ENCODE measurements at regions not wholly inside any gene's neighbourhood (a gene's known extent, or its start where the extent isn't known, plus 50 kb on each side); places are given as distances from the start of the nearest gene placed in this dataset.

DNA sequence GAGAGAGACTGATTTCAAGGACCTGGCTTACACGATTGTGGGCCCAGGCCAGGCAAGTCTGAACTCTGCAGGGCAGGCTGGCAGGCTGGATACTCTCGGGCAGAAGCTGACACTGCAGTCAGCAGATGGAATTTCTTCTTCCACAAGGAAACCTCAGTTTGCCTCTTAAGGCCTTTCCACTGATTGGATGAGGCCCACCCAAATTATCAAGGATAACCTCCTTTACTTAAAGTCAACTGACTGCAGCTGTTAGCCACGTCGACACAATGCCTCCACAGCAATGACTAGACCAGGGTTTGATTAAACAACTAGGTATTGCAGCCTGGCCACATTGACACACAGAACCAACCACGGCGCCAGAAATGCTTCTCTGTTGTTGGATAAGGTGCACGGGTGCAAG is 130.5 kb downstream of the PSMG1 start:
- no peak for DNase-seq

DNA sequence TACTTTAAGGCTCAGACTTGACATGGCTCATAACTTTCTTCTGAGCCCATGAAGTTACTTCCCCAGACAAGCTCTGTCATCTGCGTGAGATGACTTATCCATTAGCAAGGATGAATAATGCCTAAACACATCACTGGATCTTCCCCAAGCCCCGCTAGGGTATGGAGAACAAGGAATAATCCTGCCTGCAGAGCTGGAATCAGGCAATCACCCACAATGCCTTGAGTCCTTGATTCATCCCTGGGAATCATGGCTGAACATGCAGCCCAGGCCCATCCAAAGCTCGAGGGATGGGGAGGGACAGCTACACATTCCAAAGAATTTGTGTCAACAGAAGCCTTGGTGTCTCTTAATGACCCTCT is 131.7 kb downstream of the PSMG1 start:
- peak; percentile 42 to 66 (median 49) for DNase-seq

DNA sequence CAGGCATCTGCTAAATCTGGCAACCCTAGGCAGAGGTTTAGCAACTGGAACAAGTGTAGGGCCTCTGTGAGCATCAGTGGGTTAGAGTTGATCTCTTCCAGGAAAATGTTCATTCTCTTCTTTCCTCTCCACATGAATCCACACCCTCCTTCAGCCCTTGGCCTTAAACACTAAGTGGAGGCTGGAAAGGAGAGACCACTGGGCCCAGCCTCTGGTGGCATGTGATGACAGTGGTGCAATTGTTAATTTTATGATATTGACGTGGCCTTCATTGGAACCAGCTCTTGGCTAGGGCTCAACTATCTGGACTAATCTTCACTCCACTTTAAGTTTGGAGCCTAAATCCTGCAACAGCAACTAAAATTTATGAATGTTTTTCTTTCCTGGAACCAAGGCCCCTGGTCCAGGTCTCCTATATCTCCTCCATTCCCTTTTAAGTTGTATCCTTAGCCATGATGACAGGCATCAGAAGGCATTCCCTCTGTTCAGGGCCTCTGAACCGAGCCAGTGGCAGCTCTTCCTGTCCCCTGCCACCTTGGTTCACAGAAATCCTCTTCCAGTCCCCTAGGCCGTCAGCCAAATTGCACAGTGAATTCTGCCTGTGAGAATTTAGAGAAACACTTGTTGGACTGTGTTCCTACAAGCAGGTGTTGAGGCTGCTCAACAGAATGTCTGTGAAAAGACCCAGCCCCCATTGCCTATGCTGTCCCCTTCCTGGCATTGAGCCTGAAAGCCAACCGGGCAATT is 132.2 kb downstream of the PSMG1 start:
- no peak for DNase-seq

DNA sequence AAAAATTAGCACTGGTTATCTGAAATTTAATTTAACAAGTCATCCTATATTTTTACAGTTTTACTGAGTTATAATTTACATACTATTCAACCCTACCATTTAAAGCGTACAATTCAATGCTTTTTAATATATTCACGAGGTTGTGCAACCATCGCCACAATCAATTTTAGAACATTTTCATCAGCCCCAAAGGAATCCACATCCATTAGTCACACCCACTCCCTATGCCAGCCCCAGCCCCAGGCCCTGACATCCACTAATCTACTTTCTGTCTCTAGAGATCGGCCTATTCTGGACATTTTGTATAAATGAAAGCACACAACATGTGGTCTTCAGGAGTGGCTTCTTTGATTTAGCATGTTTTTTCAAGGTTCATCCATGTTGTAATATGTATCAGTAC is 134.7 kb downstream of the PSMG1 start:
- DNase-seq = no peak

DNA sequence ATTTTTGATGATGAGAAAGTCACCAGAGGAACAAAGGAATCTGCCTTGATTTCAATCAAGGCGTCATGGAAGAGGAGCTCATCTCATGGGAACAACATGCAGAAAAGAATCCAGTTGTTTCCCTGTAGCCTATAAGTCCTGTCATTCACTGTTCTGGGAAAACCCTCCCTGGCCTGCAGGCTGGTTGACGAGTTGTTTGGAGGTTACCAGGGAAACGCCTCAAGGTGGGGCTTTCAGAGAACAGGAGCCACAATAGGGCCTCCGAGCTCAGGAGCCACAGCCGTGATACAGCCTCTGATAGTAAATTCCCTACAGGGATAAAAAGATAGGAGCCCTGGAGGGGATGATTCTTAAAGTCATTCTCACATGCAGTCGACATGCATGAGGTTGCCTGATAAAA is 135.2 kb downstream of the PSMG1 start:
- no peak for DNase-seq

DNA sequence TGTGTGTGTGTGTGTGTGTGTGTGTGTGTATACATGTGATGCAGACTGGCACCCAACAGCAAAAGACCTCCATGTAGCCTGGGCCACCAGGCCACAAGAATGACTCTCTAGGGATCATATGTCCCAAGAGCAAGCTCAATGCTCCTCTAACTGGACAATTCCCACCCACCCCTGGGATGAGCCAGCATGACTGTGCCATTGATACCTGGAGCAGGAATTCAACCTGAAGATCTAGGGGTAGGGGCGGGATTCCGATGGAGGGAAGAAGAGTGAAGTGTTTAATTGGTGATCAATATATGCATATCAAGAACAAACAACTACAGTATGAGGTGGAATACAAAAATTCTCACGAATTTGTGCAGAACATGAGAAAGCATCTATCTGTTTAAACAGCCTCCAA is 136.2 kb downstream of the PSMG1 start:
- no peak for DNase-seq

DNA sequence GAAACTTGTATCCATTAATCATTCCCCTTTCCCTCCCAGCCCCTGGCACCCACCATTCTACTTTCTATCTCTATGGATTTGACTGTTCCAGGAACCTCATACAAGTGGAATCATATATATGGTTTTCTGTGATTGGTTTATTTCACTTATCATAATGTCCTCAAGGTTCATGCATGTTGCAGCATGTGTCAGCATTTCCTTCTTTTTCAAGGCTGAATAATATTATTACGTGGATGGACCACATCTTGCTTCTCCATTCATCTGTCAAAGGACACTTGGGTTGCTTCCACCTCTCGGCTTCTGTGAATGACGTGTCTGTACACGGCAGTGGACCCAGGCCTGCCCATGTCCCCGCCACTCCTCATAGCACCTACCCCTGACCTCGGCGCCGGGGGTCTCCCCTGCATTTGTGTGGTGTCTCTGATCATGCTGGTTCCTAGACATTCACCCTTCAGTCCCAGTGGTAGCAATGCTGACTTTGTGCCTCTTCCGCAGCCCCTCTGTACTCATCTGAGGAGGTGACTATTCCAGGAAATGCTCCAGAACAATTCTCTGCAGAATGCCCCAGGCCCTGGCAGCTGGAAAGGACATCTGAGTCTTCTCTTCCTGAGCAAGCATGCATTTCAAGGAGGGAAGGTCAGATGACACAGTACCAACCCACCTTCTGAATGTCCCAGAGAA is 136.9 kb downstream of the PSMG1 start:
- DNase-seq = no peak

DNA sequence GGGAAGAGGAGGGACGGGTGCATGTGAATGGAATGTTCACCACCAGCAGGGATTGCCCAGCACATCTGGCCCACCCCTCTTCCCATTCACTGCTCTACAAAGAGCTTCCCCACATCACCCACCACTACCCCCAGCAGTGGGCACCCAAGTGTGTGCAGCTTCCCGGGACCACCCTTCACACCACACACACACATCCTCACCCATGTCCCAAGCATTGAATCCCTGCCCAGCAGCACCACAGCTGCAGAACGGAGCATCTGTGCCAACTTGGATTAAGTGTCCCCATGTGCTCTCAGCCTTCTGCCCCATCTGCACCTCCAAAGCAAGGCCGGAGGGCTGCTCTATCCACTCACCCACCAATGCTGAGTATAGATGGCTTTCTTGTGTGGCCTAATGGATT is 141.4 kb downstream of the PSMG1 start:
- no peak for DNase-seq

DNA sequence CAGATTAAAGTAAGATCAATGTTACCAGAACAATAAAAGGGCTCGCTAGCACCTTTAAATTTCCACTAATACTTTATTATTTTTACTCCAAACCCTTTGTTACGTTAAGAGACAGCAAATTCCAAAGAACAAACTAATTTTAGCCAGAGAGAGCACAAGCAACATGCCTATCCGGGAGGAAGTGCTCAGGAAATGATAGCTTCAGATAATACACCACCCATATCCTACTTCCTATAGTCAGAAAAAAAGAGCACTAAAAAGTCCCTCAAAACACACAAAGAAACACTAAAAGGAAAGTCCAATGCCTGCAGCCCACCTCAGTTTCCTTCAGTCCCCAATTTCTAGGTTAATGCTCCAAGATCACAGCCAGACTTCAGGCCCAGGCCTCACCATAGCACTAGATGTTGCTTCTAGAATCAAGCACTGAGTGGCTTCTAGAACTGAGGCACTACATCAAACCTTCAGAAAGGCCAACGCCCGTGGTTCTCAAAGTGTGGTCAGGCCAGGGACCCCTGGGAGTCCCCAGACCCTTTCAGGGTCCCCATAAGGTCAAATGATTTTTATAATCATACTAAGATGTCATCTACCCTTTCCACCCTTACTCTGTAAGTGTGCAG is 142.6 kb downstream of the PSMG1 start:
- DNase-seq = peak in 1 of 3 donors; percentile 14

DNA sequence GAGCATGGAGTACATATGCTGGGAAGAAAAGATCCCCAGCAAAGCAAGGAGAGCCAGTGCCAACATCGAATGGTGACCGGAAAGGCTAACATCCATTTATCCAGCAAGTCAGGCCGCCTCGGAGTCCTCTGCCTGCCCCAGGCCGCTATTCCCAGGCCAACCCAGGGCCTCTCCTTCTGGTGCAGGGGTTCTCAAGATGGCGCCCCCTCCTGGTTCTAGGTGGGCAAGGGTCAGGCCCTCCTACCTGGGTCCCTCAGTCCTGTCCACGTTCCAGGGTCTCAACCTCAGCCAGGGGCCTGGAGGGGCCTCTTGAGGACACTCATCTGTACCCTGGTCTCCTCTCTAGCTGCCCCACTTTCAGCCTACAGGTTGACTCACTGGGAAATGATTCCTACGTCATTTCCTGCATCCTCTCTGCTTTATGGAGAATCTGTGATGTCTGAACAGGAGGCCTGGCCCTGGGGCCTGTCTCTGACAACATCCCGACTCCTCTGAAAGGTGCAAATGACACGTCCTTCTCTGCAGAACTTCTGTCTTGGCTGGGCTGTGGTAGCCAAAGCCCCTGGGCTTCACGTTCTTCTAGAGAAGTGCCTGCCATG is 145.3 kb downstream of the PSMG1 start:
- peak in 1 of 3 donors; percentile 12 for DNase-seq

DNA sequence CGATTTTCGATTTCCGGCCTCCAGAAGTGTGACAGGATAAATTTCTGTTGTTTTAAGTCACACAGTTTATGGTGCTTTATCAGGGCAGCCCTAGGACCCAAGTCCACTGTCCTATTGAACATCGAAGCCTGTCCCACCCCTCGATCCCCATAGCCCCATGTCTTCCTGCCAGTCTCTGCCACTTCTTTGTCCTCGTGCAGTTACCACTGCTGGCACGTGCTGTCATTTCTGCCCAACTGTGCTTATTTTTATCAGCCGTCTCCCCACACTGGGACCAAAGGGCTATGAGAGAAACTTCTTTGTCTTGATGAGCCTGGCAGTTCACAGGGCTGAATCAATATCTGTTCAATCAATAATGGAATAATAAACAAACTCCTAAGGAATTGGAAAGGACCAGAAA is 146.7 kb downstream of the PSMG1 start:
- no peak for DNase-seq

DNA sequence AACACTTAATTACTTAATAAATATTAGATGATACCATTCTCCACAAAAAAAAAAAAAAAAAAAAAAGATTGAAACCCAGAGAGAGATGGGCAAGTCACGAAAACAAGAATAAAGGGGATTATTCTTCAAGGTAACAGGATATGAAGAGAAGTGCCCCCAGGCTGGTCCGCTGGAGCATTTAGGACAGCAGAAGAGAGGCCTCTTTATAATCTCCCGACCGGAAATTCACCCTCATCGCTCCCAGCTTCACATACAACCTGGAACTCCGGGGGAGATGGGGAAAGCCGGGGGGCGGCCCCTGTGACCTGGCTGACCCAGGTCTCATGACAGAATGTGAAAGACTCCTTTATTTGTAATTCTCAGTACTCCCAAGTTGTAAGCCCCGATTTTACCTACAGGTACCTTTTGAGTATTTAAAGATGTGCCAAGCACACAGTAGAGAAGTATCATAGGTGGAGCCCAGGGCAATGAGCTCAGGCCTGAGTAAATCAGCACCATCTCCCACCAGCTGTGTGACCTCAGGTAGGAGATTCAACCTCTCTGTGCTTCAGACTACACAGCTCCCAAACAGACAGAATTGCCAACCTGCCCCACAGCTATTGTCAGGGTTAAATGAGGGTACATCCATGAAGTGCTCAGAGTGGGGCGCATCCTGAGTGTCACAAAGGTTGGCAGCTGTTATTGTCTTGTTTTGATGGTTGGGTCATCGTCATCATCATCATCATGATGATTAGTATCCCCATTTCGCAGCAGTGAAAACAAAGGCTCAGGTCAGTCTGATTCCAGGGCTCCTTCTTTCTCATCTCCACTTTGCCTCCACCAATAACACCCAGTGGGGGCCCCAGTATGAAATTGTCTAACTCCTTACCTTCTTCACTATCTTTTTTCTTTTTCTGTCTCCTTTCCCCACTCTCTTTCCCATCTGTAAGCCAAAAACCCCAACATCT is 148.4 kb downstream of the PSMG1 start:
- no peak for DNase-seq

DNA sequence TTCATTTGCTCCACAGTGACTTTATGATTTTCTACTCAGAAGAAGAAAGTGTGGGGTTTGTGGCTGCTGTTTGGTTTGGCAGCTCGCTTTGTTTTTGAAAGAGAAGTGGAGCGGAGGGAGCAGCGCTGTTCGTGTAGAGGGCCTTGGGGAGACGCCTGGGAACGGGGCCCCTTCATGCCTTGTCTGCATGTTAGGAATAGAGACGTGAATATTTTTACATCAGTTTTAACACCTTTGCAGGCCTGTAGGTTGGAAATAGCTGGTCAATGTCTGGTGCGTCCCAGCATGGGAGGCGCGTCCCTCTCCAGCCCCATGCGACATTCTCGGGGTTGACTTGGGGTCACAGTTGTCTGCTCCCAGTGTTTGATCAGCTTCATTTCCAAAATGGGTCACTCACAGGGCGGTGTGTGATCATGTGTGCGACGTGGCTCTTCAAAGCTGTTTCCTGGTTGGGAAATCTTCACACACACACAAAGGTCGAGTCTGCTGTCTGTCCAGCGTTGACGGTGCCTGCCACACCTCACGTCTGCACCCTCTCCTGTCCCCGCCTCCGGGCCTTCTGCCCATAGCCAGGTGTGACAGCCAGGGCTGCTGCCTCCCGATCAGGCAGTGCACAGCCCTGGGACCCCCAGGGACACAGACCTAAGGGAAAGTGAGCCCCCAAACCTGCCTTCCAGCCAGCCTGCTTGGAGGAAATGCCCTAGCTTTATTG is 149.2 kb downstream of the PSMG1 start:
- DNase-seq = no peak

DNA sequence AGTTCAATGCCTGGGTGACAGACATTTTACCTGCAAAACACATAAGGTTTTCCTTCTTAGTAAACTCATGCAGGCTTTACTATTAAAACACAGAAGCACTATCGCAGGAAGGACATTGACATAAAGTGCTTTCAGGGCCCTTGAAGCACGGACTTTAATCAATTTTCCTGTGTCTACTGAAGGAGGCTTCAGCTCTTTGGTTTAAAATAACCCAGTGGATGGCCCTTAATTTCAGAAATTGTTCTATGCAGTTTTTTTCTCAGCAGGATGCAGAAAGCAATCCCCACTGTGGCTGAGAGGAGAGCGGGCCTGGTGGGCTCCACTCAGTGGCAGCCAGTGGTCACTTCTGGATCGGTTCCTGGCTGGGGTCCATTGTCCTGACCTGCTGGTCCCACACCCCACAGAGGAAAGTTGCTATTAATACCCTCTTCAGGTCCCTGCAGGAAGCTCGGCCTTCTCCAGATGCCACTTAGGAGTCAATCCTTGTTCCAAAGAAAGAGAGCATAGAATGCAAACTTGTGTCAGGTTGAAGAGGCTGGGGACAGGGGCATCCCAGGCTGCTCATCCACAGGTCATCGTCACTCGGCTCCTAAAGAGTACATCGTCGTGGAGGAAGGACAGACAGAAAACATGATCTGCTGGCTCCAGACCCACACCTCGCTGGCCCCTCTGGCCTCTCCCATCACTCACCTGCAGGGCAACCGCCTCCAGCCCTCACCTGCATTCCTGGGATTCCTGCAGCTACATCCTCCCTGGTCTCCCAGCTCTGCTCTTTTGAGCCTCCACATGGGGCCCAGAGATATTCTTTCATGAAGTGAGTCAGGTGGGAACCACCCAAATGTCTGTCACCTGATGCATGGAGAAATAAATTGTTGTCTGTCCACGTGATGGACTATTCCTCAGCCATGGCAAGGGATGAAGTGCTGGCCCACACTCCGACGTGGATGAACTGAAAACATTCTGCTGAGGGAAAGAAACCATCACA is 153.1 kb downstream of the PSMG1 start:
- DNase-seq = no peak

DNA sequence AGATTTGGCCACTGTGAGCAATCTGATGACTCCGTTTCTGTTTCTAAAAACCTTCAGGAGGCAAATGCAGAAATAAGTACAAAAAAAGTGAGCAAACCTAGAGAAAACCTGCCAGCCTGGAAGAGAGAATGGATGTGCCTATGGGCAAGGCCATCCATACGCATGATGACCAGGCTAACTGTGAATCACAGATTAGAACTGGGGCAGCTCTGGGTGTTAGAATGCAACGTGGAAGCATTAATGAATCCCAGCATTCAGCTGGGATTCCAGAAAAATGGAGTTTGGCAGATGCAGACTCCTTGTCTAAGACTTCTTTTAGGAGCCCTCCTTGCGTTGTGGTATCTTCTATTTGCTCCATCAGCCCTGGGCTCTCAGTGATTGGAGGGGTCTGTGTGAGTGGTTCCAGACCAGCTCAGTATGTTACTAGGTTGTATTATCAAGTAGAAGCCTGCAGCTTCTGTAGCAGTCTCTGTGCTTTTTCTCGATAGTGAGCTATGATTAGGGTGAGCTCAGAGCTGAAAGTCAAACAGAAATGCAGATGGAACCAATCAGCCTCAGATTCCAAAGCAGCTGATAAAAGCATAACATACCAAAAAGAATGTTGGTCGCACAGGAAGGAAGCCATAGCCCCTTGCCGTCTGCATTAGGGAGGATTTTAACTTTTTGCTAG is 154.0 kb downstream of the PSMG1 start:
- DNase-seq = no peak

DNA sequence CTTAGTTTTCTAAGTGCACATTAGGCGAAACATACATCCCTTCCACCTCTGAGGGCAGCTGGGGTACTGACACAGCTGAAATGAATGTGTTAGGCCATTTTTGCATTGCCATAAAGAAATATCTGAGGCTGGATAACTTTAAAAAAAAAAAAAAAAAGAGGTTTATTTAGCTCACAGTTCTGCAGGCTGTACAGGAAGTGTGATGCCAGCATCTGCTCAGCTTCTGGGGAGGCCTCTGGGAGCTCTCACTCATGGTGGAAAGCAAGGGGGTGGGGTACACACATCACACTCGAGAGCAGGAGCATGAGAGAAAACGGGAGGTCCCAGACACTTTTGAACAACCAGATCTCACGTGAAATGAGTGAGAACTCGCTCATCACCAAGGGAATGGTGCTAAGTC is 158.1 kb downstream of the PSMG1 start:
- DNase-seq = no peak

DNA sequence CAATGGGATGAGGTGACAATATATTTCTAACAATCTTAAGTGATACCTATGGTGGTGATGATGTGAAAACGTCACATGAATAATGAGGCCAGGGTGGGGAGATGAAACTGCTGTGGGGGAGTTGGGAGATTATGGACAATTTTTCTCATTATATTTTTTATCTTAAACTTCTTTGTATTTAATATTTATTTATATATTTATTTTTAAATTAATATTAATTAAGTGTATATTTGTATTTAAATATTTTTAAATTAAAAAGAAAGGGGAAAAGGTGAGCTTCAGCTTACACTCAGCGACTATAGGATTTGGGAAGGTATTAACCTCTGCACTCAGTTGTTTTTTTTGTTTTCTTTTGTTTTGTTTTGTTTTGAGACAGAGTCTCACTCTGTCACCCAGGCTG is 158.7 kb downstream of the PSMG1 start:
- DNase-seq = no peak

DNA sequence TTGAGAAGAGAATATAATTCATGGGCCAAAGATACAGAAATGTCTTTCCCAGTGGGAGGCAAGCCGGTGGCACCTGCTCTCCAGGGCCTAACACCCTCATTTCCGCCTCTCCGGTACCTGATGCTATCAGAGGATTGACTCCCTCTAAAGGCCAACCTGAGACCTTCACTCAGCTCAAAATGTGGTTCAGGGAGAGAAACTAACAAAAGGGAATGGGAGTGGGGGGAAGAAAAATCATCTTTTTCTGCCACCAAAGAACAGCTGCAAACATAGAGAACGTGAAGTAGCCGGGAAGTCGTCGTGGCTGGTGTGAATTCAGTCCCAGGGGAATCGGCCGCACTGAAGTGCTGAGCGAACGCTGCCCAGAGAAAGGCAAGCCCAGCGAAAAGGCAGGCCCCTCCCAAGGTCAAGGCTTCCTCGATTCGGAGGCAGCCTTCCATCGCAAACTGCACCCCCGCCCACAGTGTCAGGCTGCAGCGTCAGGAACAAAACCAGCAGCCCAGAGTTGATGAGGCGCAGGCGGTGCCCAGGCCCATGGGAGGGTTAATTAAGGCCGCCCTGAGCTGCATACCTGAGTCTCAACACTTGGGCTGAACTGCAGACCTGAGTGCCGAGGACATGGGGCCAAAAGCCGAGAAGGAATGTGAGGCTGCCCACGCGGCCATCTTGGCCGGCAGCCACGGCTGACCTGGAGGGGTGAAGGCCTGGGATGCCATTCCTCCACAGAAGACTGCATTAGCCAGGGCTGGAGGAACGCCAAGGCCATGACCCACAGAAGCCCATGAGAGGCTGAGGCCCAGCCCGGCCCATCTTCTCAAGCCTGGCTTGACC is 160.2 kb downstream of the PSMG1 start:
- DNase-seq = no peak

DNA sequence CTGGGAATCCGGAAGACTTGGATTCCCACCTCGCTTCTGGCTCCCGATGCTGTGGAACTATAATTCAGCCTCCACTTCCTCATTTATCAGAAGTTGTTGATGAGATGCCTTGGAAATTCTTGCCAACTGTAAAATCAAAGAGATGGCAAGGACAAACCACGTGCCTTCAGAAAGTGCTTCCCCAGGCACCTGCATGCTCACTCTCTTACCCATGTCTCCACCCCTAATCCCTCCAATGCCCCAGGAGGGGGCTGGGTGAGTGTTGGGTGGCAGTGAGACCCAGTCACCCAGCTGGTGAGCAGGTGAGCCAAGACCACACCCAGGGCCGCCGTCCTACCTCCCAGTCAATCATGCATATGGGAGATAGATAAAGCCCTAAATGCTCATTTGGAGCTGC is 160.8 kb downstream of the PSMG1 start:
- no peak for DNase-seq
